ENCODE measurements at regions not wholly inside any gene's neighbourhood (a gene's known extent, or its start where the extent isn't known, plus 50 kb on each side); places are given as distances from the start of the nearest gene placed in this dataset.

- DNase-seq (ENCODE audit: low read depth), result no peak
These were observed 113.4 kb downstream of the BCOR start for GRCh38 chrX:39984191-39984956.

DNA sequence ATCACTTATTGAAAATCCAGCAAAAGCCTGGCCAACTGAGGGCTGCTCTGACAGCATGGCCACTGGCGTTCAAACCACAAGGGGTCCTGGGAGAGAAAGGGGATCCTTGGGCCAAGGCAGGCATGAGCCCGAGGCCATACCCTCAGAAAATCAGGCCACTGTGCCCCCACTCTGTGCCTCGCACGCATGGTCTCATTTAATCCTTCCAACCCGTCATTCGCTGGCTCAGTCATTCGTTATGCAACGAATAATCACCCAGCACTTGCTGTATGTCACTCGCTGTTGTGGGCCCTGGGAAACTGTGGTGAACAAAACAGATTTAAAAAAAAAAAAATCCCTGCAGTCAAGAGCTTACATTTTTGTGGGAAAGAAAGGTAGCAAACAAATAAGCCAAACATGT, 112.7 kb downstream of the BCOR start:
- no peak for DNase-seq (ENCODE audit: low read depth)

DNA sequence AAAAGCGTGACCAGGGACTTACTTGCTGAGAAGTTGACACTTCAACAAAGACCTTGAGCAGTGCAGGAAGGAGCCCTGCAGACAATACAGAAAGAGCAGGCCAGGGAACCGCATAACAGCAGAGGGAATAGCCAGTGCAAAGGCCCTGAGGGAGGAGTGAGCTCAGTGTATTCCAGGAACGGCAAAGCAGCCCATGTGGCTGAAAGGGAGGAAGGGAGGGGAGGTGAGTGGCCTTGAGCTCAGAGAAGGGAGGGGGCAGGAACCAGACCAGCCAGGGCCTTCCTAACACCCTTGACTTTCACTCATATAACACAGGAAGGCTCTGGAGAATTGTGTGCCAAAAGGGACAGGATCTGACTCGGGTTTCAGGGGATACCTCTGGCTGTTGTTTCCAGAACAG, 112.2 kb downstream of the BCOR start:
- DNase-seq (ENCODE audit: low read depth), result no peak

DNA sequence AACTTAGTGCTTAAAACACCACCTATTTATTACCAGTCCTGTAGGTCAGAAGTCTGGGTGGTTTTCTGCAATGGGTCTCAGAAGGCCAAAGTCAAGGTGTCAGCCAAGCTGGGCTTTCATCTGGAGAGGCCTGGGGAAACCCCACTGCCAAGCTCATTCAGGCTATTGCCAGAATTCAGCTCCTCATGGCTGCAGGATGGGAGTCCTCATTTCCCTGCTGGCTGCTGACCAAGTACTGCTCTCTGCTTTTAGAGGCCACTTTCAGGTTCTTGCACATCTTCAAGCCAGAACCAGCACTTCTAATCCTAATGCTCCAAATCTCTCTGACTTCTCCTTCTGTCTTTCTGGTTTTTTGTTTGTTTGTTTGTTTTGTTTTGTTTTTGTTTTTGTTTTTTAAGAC, 109.3 kb downstream of the BCOR start:
- DNase-seq (ENCODE audit: low read depth), result no peak

DNA sequence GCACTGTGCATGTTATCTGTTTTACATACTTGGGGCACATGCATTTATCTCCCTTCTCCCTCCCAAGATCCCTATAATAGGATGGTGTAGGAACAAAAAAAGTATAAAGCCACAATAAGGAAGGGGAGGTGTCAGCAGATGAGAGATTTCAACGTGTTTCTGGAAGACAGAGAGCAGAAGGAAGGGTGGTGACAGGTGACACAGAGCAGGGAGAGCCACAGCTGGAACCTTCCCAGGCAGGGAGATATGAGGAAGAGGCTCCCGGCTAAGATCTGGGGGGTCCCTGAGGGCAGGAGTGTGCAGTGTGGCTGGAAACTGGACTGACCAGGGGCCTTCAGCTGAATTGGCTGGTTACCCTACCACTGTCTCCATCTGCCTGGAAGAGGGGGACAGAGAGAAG, 107.4 kb downstream of the BCOR start:
- no peak for DNase-seq (ENCODE audit: low read depth)

- DNase-seq (ENCODE audit: low read depth), result no peak
These were observed 105.5 kb downstream of the BCOR start for GRCh38 chrX:39992300-39992699.

DNA sequence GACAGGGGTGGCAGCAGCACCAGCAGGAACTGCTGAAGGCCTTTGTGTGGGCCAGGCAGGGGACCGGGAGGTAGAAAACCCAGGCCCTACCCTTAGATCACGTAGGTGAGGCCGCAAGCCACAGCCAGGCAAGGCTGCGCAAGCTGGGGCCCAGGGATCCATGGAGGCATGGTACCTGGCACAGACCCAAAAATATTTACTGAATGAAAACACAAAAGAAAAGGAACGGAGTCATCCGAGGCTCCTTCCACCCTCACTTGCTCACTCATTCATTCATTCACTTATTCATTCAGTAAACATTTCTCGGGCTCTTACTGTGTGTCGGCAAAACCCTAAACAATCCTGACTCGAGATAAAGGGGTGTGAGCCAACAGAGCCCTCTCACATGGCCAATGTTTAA, 102.3 kb downstream of the BCOR start:
- DNase-seq (ENCODE audit: low read depth), result no peak

- no peak for DNase-seq (ENCODE audit: low read depth)
These were observed 101.2 kb downstream of the BCOR start for GRCh38 chrX:39996536-39996935.

DNA sequence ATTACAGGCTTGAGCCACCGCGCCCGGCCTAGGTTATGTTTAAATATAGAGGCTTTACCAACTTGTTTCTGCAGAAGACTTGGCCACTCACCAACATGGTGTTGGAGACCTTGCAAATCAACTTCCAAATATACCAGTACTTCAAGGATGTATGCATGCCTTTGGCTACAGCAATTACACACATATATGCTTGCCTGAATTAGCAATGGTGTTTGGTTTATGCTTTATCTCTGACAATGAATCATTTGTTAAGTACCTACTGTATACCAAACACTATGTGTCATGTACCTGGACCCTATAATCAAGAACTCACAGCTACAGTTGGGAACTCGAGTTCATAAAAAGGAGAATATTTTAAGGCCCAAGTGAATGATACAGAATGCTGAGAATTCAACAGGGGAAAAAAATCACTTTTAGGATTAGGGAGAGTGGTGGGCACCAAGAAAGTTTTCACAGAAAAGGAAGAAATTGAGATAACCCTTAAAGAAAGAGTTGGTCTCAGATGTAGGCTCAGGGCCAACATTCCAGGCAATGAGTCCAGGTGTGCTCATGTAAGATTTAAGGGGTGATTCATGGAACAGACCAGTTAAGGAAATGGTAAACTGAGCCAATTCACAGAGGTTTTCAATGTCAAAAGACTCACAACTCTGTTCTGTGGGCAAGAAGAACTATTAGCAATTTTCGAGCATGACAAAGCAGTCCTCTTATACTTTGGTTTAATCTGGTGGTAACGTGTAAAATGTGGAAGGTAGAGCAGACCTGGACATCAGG, 98.9 kb downstream of the BCOR start:
- DNase-seq (ENCODE audit: low read depth), result no peak

All from activated gamma-delta T cell treated with anti-CD3 and anti-CD28 coated beads, Interleukin-2, amount 50 U/mL, for 16 hours (primary cell).